HG03025 (cell line): ENCODE measurements at regions not wholly inside any gene's neighbourhood (a gene's known extent, or its start where the extent isn't known, plus 50 kb on each side); places are given as distances from the start of the nearest gene placed in this dataset.

Experiments
- ATAC-seq: cut with Tn5 transposase; IDR thresholded peaks from one replicate; pipeline ENCODE4 v1.9.1; 2021; ENCODE audit warnings: mild to moderate bottlenecking, moderate library complexity; ENCODE audit not compliant: unreplicated experiment, low FRiP score

- ATAC-seq = no peak
Observed at GRCh38 chr12:97169889-97170567, 263.0 kb downstream of the NEDD1 start.

- no peak for ATAC-seq
Observed at GRCh38 chr12:97173688-97174410, 266.8 kb downstream of the NEDD1 start.

GRCh38 chr12:97177481-97177880 is 270.4 kb downstream of the NEDD1 start:
- ATAC-seq = no peak

- ATAC-seq = no peak
Observed at GRCh38 chr12:97181571-97182265, 274.7 kb downstream of the NEDD1 start.

GRCh38 chr12:97182769-97183168 is 275.7 kb downstream of the NEDD1 start:
- ATAC-seq = no peak

GRCh38 chr12:97184127-97184773 is 277.2 kb downstream of the NEDD1 start:
- no peak for ATAC-seq

GRCh38 chr12:97185567-97185966 is 277.0 kb upstream of the RMST start:
- ATAC-seq = no peak

- no peak for ATAC-seq
Observed at GRCh38 chr12:97194546-97194945, 268.1 kb upstream of the RMST start.

- no peak for ATAC-seq
Observed at GRCh38 chr12:97200181-97200580, 262.4 kb upstream of the RMST start.

- ATAC-seq = no peak
Observed at GRCh38 chr12:97203408-97203807, 259.2 kb upstream of the RMST start.

GRCh38 chr12:97209997-97210396 is 252.6 kb upstream of the RMST start:
- ATAC-seq = no peak

GRCh38 chr12:97211416-97211930 is 251.1 kb upstream of the RMST start:
- no peak for ATAC-seq

- ATAC-seq = no peak
Observed at GRCh38 chr12:97216848-97217247, 245.8 kb upstream of the RMST start.

GRCh38 chr12:97222391-97222790 is 240.2 kb upstream of the RMST start:
- no peak for ATAC-seq

GRCh38 chr12:97223419-97223818 is 239.2 kb upstream of the RMST start:
- ATAC-seq = no peak

- no peak for ATAC-seq
Observed at GRCh38 chr12:97229004-97229403, 233.6 kb upstream of the RMST start.

- no peak for ATAC-seq
Observed at GRCh38 chr12:97235102-97235501, 227.5 kb upstream of the RMST start.

- ATAC-seq = no peak
Observed at GRCh38 chr12:97246368-97246767, 216.2 kb upstream of the RMST start.

GRCh38 chr12:97250483-97250882 is 212.1 kb upstream of the RMST start:
- ATAC-seq = no peak

GRCh38 chr12:97257726-97258125 is 204.9 kb upstream of the RMST start:
- no peak for ATAC-seq

GRCh38 chr12:97259098-97259497 is 203.5 kb upstream of the RMST start:
- no peak for ATAC-seq
